RWPE2 (cell line): ENCODE measurements at regions not wholly inside any gene's neighbourhood (a gene's known extent, or its start where the extent isn't known, plus 50 kb on each side); places are given as distances from the start of the nearest gene placed in this dataset.
"Not testable (repeated sequence)": the region's sequence is repeated elsewhere in the genome, so short reads cannot be mapped to it uniquely, and the experiment has no call there.

Experiments
- ATAC-seq: fragments of 200-7000 bp; cut with Tn5 transposase; 3 replicates; pipeline ENCODE4 v1.9.1; 2021; ENCODE audit warnings: low read depth
- DNase-seq: peaks from one replicate; pipeline ENCODE4 v3.0.0-alpha.2; 2020; ENCODE audit warnings: low spot score
- H3K27ac ChIP-seq: fragments of 450-650 bp; 2 replicates; pipeline ENCODE4 v1.5.1; 2017; ENCODE audit warnings: mild to moderate bottlenecking; ENCODE audit not compliant: poor library complexity, severe bottlenecking
- H3K27me3 ChIP-seq: fragments of 250-450 bp; sonication (Bioruptor Pico); 2 replicates; pipeline ENCODE4 v1.5.1; 2021; ENCODE audit warnings: mild to moderate bottlenecking, moderate library complexity; ENCODE audit not compliant: insufficient read depth, poor library complexity, severe bottlenecking
- H3K36me3 ChIP-seq: fragments of 250-450 bp; sonication (Bioruptor Pico); 2 replicates; pipeline ENCODE4 v1.5.1; 2020; ENCODE audit warnings: low read depth, mild to moderate bottlenecking, moderate library complexity
- H3K4me1 ChIP-seq: fragments of 250-450 bp; sonication (Bioruptor Pico); 2 replicates; pipeline ENCODE4 v1.5.1; 2021; ENCODE audit warnings: mild to moderate bottlenecking, moderate library complexity; ENCODE audit not compliant: insufficient read depth, poor library complexity, severe bottlenecking
- H3K4me3 ChIP-seq: fragments of 250-450 bp; sonication (Bioruptor Pico); 2 replicates; pipeline ENCODE4 v1.5.1; 2021; ENCODE audit warnings: mild to moderate bottlenecking, moderate library complexity; ENCODE audit not compliant: severe bottlenecking
- H3K9me3 ChIP-seq: fragments of 250-450 bp; sonication (Bioruptor Pico); 2 replicates; pipeline ENCODE4 v1.5.1; 2021; ENCODE audit warnings: mild to moderate bottlenecking, moderate library complexity; ENCODE audit not compliant: severe bottlenecking
- TF ChIP-seq, protein P1 (sequence below): fragments of 450-650 bp; IDR thresholded peaks from one replicate; pipeline ENCODE4 v1.5.1; 2017; ENCODE audit warnings: mild to moderate bottlenecking, moderate library complexity; ENCODE audit not compliant: poor library complexity, severe bottlenecking

DNA sequence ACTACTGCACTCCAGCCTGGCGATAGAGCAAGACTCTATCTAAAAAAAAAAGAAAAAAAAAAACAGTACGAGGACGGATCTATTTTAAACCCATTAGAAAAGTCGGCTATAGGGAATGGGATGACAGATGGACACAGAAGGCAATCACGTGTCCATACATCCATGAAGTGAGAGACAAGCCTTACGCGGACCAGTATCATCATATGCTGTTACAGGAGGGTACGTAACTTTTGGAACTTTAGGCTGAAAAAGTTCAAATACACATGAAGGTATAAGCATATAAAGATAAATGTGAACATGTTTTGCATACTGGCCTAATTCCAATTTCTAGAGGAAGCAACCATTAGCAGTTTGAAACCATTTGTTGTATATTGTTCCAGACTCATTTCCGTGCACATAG, 109.8 kb upstream of the EXOC2 start:
- no peaks in the 10 kb centered on the region for H3K4me1 ChIP-seq
- no peaks in the 10 kb centered on the region for H3K36me3 ChIP-seq
- H3K9me3 ChIP-seq = no peaks in the 10 kb centered on the region
- DNase-seq (no peak), ATAC-seq (no peak)
- no peak overlapping the region for H3K27ac ChIP-seq
- H3K4me3 ChIP-seq = no peak overlapping the region
- H3K27me3 ChIP-seq = no peaks in the 10 kb centered on the region
- TF ChIP-seq, protein P1, sequence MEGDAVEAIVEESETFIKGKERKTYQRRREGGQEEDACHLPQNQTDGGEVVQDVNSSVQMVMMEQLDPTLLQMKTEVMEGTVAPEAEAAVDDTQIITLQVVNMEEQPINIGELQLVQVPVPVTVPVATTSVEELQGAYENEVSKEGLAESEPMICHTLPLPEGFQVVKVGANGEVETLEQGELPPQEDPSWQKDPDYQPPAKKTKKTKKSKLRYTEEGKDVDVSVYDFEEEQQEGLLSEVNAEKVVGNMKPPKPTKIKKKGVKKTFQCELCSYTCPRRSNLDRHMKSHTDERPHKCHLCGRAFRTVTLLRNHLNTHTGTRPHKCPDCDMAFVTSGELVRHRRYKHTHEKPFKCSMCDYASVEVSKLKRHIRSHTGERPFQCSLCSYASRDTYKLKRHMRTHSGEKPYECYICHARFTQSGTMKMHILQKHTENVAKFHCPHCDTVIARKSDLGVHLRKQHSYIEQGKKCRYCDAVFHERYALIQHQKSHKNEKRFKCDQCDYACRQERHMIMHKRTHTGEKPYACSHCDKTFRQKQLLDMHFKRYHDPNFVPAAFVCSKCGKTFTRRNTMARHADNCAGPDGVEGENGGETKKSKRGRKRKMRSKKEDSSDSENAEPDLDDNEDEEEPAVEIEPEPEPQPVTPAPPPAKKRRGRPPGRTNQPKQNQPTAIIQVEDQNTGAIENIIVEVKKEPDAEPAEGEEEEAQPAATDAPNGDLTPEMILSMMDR = no peak

DNA sequence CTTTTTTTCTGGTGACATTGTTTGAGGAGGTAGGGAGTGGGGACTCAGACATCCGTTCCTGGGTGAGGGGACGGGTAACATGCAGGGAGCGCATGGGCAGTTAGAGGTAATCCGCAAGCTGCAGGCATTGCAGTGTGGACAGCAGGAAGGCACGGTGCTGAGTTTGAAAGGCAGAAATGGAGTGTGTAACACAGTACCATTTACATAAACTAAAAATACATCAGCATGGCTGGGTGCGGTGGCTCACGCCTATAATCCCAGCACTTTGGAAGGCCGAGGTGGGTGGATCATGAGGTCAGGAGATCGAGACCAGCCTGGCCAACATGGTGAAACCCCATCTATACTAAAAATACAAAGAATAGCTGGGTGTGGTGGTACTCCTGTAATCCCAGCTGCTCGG, 109.3 kb upstream of the EXOC2 start:
- H3K4me3 ChIP-seq, H3K27me3 ChIP-seq, H3K4me1 ChIP-seq, H3K36me3 ChIP-seq, H3K9me3 ChIP-seq, DNase-seq, H3K27ac ChIP-seq, ATAC-seq: not testable (repeated sequence)

DNA sequence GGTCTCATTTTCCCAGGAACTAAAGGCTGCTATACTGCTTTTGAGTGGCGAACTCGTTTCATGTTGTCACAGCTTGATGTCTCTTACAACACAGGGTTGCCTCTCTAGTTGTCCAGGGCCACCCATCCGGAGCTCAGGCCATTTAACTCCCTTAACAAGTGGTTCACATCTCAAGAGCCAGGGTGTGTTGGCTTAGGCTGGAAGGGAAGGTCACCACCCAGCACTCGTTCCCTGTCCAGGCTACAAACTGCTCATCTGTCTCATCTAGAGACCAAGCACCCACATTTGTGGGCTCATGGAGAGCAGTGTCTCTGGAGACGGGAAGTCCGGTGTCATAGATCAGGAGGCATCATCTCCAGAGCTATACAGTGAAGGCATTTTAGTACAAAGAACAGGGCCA, 106.8 kb upstream of the EXOC2 start:
- ATAC-seq (no peak), DNase-seq (no peak)
- TF ChIP-seq, protein P1 = no peak
- peaks cover 12% of the 10 kb centered on the region for H3K27me3 ChIP-seq
- H3K4me3 ChIP-seq = no peak overlapping the region
- H3K9me3 ChIP-seq = no peaks in the 10 kb centered on the region
- H3K27ac ChIP-seq = no peak overlapping the region
- no peaks in the 10 kb centered on the region for H3K4me1 ChIP-seq
- H3K36me3 ChIP-seq = no peaks in the 10 kb centered on the region

DNA sequence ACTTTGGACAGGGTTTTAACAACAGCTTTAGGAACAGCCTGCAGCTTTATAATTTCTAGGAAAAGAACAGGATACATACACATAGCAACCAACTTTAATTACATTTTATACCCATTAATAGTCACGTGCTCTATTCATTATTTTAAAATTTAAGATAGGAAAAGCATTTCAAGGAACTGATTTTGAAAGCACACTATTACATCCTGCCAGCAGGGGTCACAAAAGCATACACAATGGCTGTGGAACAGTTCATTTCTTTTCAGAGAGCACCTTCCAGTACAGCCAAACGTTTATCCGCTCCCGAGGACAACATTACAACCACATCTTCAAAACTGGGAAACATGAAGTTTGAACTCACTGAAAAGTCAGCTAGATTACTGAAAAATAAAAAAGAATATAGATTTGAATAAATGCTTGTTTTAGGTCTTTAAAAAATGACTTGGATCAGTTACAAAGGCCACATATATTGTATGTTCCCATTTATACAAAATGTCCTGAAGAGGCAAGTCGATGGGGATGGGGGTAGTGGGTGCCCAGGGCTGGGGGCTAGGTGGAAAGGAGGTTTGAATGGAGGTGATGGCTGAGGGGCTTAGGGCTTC, 104.6 kb upstream of the EXOC2 start:
- Histone ChIP-seq H3K27me3 (peaks cover 17% of the 10 kb centered on the region), H3K36me3 (no peaks in the 10 kb centered on the region), H3K27ac (no peak overlapping the region), H3K9me3 (no peaks in the 10 kb centered on the region), H3K4me3 (no peak overlapping the region), H3K4me1 (no peaks in the 10 kb centered on the region)
- peak; percentile 33; the same call in 1 of the 3 replicates for ATAC-seq
- TF ChIP-seq, protein P1 = peak; percentile 91
- no peak for DNase-seq

DNA sequence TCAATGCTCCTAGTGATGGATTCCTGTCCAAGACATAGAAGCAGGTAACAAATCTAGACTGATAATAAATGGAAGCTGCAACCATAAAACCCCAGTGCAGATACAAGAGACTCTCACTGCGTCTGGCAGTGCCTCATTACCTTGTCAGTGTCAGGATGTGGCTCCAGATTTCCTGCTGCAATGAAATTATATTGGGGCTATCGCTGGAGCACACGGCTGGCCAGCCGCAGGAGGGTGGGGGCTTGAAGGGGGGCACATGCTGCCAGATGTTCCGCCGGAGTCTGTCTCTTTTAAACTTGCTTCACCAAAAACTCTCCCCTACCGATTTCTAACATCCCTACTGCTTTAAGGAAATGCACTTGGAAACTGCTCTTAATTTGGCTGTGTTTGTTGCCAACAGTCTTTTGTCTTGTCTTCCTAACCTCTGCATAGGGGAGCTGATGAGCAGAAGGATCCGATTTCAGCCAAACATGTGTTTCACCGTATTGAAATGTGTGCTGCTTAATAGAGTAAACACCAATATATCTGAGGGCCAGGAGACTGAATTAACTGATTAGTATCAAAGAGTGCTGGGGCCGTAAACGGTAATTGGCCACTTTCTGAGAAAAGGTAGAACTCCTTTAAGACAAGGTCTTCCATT, 102.2 kb upstream of the EXOC2 start:
- H3K36me3 ChIP-seq = no peaks in the 10 kb centered on the region
- no peak overlapping the region for H3K27ac ChIP-seq
- H3K4me1 ChIP-seq = no peaks in the 10 kb centered on the region
- H3K4me3 ChIP-seq = no peak overlapping the region
- peaks cover 17% of the 10 kb centered on the region for H3K27me3 ChIP-seq
- H3K9me3 ChIP-seq = no peaks in the 10 kb centered on the region
- DNase-seq (no peak), ATAC-seq (no peak)
- TF ChIP-seq, protein P1 = no peak
